ENCODE measurements at regions not wholly inside any gene's neighbourhood (a gene's known extent, or its start where the extent isn't known, plus 50 kb on each side); places are given as distances from the start of the nearest gene placed in this dataset.

DNA sequence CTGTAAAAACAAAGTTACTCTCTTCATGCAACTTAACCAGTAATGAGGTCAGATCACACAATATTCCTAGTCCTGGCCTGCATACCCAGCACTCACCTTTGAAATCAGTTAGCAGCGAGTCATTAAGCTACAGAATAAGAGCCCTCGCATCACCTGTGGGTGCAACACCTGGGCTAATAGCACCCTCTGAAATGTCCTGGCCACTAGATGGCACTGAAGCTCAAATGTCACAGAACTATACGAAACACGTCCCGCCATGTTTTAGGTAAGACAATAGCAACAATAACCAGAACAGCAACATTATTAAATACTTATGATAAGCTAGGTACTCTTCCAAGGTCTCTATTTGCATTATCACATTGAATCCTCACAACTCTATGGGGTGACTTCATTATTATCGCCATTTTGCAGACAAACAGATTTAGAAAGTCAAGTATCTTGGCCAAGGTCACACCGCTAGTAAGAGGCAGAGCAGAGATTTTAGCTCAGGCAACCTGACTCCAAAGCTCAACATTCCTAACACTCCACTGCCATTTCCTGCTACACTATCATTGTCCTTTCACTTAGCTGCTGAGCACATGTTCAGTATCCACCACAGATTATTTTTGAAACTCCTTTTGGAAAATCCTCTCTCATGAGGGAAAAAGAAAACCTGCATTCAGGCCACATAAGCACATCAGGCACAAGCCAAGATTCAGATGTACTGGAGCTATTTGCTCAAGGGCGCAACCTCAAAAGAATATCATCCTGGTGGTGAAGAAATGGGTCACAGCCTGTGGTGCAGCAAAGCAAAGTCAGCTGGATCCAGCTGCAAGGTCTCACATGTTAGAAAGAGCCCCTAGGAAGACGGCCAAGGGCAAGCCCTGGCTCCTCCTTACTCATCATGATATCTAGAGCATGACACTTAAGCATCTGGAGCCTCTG lies 59.5 kb upstream of the KDR start:
- TF ChIP-seq CTCF (IDR thresholded peaks at IDR 0.05) (peak in 6 of 7 experiments; percentile 26 to 47 (median 38)), POLR2A (IDR thresholded peaks at IDR 0.05) (no peak)

Data from body of pancreas (tissue), 4 donors.